ENCODE measurements at regions not wholly inside any gene's neighbourhood (a gene's known extent, or its start where the extent isn't known, plus 50 kb on each side); places are given as distances from the start of the nearest gene placed in this dataset.

DNA sequence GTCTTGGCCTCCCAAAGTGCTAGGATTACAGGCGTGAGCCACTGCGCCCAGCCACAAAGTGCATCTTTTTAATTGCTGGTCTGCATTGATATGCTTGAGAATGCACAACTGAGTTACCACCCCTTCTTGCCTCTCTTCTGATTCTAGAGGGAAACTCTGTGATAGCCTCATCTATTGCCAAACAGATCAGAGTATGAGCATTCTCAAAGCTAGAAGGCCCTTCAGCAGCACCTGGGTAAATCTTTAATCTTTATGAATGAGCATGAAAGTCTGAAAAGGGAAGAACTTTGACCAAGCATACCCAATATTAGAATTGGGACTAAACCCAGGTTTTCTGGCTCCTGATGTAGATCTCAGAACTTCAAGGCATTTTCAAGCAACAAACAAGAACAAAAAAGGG, 298.3 kb upstream of the TNC start:
- TF ChIP-seq, protein P1, sequence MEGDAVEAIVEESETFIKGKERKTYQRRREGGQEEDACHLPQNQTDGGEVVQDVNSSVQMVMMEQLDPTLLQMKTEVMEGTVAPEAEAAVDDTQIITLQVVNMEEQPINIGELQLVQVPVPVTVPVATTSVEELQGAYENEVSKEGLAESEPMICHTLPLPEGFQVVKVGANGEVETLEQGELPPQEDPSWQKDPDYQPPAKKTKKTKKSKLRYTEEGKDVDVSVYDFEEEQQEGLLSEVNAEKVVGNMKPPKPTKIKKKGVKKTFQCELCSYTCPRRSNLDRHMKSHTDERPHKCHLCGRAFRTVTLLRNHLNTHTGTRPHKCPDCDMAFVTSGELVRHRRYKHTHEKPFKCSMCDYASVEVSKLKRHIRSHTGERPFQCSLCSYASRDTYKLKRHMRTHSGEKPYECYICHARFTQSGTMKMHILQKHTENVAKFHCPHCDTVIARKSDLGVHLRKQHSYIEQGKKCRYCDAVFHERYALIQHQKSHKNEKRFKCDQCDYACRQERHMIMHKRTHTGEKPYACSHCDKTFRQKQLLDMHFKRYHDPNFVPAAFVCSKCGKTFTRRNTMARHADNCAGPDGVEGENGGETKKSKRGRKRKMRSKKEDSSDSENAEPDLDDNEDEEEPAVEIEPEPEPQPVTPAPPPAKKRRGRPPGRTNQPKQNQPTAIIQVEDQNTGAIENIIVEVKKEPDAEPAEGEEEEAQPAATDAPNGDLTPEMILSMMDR (IDR thresholded peaks at IDR 0.05), result no peak
- no peak for TF ChIP-seq POLR2A (IDR thresholded peaks at IDR 0.05)
